Calu3 (cell line): ENCODE measurements at regions not wholly inside any gene's neighbourhood (a gene's known extent, or its start where the extent isn't known, plus 50 kb on each side); places are given as distances from the start of the nearest gene placed in this dataset.

Experiments used
- BruUV-seq: library from RNA; stranded (reverse); fragments of 400-500 nt; replicated peaks from 2 replicates; lab custom pipeline; 2021; lab: Mats Ljungman, UMichigan
- CTCF ChIA-PET: fragments of 300-600 bp; sonication (Branson Sonifier 250); formaldehyde crosslinking; loops from one replicate; lab custom pipeline; 2022; ENCODE audit warnings: antibody characterized with exemption; lab: Charles Lee
- DNase-seq: peaks from one replicate; pipeline ENCODE4 v3.0.0; 2022
- H3K27ac Mint-ChIP-seq: one replicate; pipeline ENCODE4 v1.8.0; 2022; ENCODE audit warnings: mixed read lengths; ENCODE audit not compliant: unreplicated experiment
- H3K27me3 Mint-ChIP-seq: one replicate; pipeline ENCODE4 v1.8.0; 2022; ENCODE audit warnings: mixed read lengths; ENCODE audit not compliant: unreplicated experiment
- H3K36me3 Mint-ChIP-seq: one replicate; pipeline ENCODE4 v1.8.0; 2022; ENCODE audit warnings: mild to moderate bottlenecking, moderate library complexity, mixed read lengths; ENCODE audit not compliant: insufficient read depth, unreplicated experiment
- H3K4me1 Mint-ChIP-seq: one replicate; pipeline ENCODE4 v1.8.0; 2022; ENCODE audit warnings: mild to moderate bottlenecking, low read depth, mixed read lengths; ENCODE audit not compliant: unreplicated experiment
- H3K4me3 Mint-ChIP-seq: one replicate; pipeline ENCODE4 v1.8.0; 2022; ENCODE audit warnings: mild to moderate bottlenecking, low read depth, moderate library complexity, mixed read lengths; ENCODE audit not compliant: unreplicated experiment
- H3K9me3 Mint-ChIP-seq: one replicate; pipeline ENCODE4 v1.8.0; 2022; ENCODE audit warnings: low read depth, mixed read lengths; ENCODE audit not compliant: unreplicated experiment
- CTCF ChIP-seq: fragments of 200-600 bp; IDR thresholded peaks from one replicate; pipeline ENCODE4 v1.8.0; 2022; ENCODE audit warnings: antibody characterized with exemption; ENCODE audit not compliant: unreplicated experiment
- intact Hi-C: fragments of 100-400 bp; cut with micrococcal nuclease; formaldehyde crosslinking; loops from one replicate; pipeline ENCODE4 v1.10.0; 2022; ENCODE audit not compliant: unreplicated experiment

DNA sequence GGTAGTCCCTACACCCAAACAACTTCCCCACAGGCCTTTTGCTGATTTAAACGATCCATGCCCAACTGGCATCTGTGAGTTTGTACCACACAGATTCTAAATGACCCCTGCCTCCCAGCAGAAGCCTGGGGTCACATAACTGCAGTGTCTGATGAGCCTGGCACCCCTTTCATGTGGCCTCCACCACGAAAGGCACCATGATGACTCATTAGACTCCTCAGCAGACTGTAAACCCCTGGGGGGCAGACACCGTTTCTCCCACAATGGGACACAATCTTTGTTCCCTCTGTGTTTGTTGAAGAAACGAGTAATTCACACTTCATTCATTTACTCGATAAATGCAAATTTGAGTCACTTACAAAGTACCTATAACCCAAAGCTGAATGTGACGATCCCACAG is 81.6 kb downstream of the CCDC185 start:
- TF ChIP-seq CTCF: no peak
- no peak for DNase-seq
- CTCF ChIA-PET: no interaction called here
- intact Hi-C loops: no loop called here
- H3K4me1 Mint-ChIP-seq: no peaks in the 10 kb centered on the region
- H3K9me3 Mint-ChIP-seq: no peaks in the 10 kb centered on the region
- H3K36me3 Mint-ChIP-seq: no peaks in the 10 kb centered on the region
- H3K4me3 Mint-ChIP-seq: no peak overlapping the region
- BruUV-seq: no TSS peak
- no peak overlapping the region for H3K27ac Mint-ChIP-seq
- H3K27me3 Mint-ChIP-seq: peaks cover 96% of the 10 kb centered on the region

GRCh38 chr1:223477456-223477855 is 84.2 kb downstream of the CCDC185 start:
- Mint-ChIP-seq H3K36me3 (no peaks in the 10 kb centered on the region), H3K4me3 (no peak overlapping the region), H3K27me3 (peaks cover 96% of the 10 kb centered on the region), H3K27ac (no peak overlapping the region), H3K4me1 (no peaks in the 10 kb centered on the region), H3K9me3 (no peaks in the 10 kb centered on the region)
- CTCF ChIA-PET: interaction anchor here (0.6 kb wide), 1 partner anchor 137 kb away, joined by 3 read pairs; no protein-coding TSS in a partner anchor
- no peak for DNase-seq
- TF ChIP-seq CTCF: no peak
- BruUV-seq: no TSS peak
- intact Hi-C loops: no loop called here

GRCh38 chr1:223478606-223479005 is 85.4 kb downstream of the CCDC185 start:
- no peak for DNase-seq
- no peak for TF ChIP-seq CTCF
- no TSS peak for BruUV-seq
- Mint-ChIP-seq H3K36me3 (no peaks in the 10 kb centered on the region), H3K27ac (no peak overlapping the region), H3K9me3 (no peaks in the 10 kb centered on the region), H3K4me1 (no peaks in the 10 kb centered on the region), H3K27me3 (peaks cover 100% of the 10 kb centered on the region), H3K4me3 (no peak overlapping the region)
- intact Hi-C loops: no loop called here
- CTCF ChIA-PET: no interaction called here

GRCh38 chr1:223479261-223479660 is 86.0 kb downstream of the CCDC185 start:
- Mint-ChIP-seq H3K4me1 (no peaks in the 10 kb centered on the region), H3K27me3 (peaks cover 100% of the 10 kb centered on the region), H3K9me3 (no peaks in the 10 kb centered on the region), H3K36me3 (no peaks in the 10 kb centered on the region), H3K4me3 (no peak overlapping the region), H3K27ac (no peak overlapping the region)
- no peak for TF ChIP-seq CTCF
- DNase-seq: no peak
- CTCF ChIA-PET: interaction anchor here (0.6 to 1.1 kb wide), 3 partner anchors 16 to 860 kb away, joined by 3 to 4 read pairs (median 3); no protein-coding TSS in a partner anchor
- no TSS peak for BruUV-seq
- intact Hi-C loops: no loop called here
